SH-SY5Y (cell line): ENCODE measurements at regions not wholly inside any gene's neighbourhood (a gene's known extent, or its start where the extent isn't known, plus 50 kb on each side); places are given as distances from the start of the nearest gene placed in this dataset.

Source experiments
- GATA2 ChIP-seq: IDR thresholded peaks from 2 replicates; pipeline ENCODE4 v1.6.1; 2011; ENCODE audit warnings: mild to moderate bottlenecking, low read depth, low read length
- GATA3 ChIP-seq: IDR thresholded peaks from 2 replicates; pipeline ENCODE4 v1.6.1; 2011; ENCODE audit warnings: low read depth, mild to moderate bottlenecking, low read length, moderate library complexity

DNA sequence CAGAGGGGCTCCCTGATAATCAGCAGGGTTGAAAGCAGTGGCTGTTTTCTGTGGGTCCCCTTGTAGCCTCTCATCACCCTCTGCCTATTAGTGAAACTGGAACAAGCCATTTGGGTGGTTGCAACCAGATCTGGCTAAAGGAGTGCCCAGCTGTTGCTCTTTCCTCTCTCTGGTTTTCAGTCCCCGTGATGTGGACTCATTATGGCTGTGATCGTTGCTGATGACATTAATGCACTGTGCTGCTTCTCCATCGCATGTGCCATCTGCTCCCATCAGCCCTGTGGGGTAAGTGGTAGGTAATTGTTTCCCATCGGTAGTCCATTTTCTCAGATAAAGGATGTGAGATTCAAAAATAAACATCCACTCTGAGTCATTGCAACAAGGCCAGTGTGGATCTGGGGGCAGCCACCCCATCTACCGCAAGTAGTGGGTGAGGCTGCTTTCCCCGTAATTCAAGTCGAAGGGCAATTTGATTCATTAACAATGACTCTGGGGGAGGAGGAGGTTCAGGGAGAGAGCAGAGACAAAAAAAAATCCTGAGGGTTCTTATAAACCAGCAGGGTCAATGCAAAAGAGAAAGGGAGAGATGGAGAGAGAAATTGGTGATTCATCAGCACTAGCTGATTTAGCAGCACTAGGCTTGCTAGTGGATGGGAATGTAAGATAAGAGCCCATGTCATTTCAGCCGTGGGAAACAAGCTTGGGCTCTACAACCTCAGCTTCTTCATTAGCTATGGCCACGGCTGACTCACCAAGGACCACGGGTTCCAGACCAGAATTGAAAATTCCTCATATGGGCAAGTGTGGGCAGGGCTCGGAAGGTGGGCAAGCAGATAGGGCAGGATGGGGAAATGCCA, 357.8 kb downstream of the MID1IP1 start:
- TF ChIP-seq GATA2 (peak; percentile 84), GATA3 (peak; percentile 66)
